ENCODE measurements at regions not wholly inside any gene's neighbourhood (a gene's known extent, or its start where the extent isn't known, plus 50 kb on each side); places are given as distances from the start of the nearest gene placed in this dataset.

- DNase-seq (ENCODE audit: insufficient read length), result no peak
- TF ChIP-seq TAF1 (IDR thresholded peaks at IDR 0.05; ENCODE audit: borderline replicate concordance, low read depth, low read length) (no peak), POLR2AphosphoS5 (IDR thresholded peaks at IDR 0.05; ENCODE audit: low read depth, low read length) (no peak), POLR2A (IDR thresholded peaks at IDR 0.05; ENCODE audit: low read depth, low read length) (no peak)
- FAIRE-seq, result no peak
Observed at GRCh38 chr7:97381815-97382554, 264.5 kb downstream of the SDHAF3 start.

GRCh38 chr7:97390052-97390451, 272.6 kb downstream of the SDHAF3 start:
- no peak for FAIRE-seq
- DNase-seq (ENCODE audit: insufficient read length), result no peak
- TF ChIP-seq POLR2AphosphoS5 (IDR thresholded peaks at IDR 0.05; ENCODE audit: low read depth, low read length) (no peak), TAF1 (IDR thresholded peaks at IDR 0.05; ENCODE audit: borderline replicate concordance, low read depth, low read length) (no peak), POLR2A (IDR thresholded peaks at IDR 0.05; ENCODE audit: low read depth, low read length) (no peak)

- no peak for FAIRE-seq
- no peak for DNase-seq (ENCODE audit: insufficient read length)
- TF ChIP-seq TAF1 (IDR thresholded peaks at IDR 0.05; ENCODE audit: borderline replicate concordance, low read depth, low read length) (no peak), POLR2A (IDR thresholded peaks at IDR 0.05; ENCODE audit: low read depth, low read length) (no peak)
Observed at GRCh38 chr7:97390915-97391593, 273.6 kb downstream of the SDHAF3 start.

GRCh38 chr7:97401398-97401797, 283.9 kb downstream of the SDHAF3 start:
- TF ChIP-seq POLR2A (IDR thresholded peaks at IDR 0.05; ENCODE audit: low read depth, low read length), result no peak
- TF ChIP-seq POLR2AphosphoS5 (IDR thresholded peaks at IDR 0.05; ENCODE audit: low read depth, low read length), result no peak
- no peak for TF ChIP-seq TAF1 (IDR thresholded peaks at IDR 0.05; ENCODE audit: borderline replicate concordance, low read depth, low read length)
- DNase-seq (ENCODE audit: insufficient read length) (no peak), FAIRE-seq (no peak)

GRCh38 chr7:97405835-97406234, 288.3 kb downstream of the SDHAF3 start:
- FAIRE-seq (no peak), DNase-seq (ENCODE audit: insufficient read length) (no peak)
- TF ChIP-seq POLR2A (IDR thresholded peaks at IDR 0.05; ENCODE audit: low read depth, low read length), result no peak
- no peak for TF ChIP-seq TAF1 (IDR thresholded peaks at IDR 0.05; ENCODE audit: borderline replicate concordance, low read depth, low read length)
- TF ChIP-seq POLR2AphosphoS5 (IDR thresholded peaks at IDR 0.05; ENCODE audit: low read depth, low read length), result no peak

- FAIRE-seq (no peak), DNase-seq (ENCODE audit: insufficient read length) (no peak)
- TF ChIP-seq TAF1 (IDR thresholded peaks at IDR 0.05; ENCODE audit: borderline replicate concordance, low read depth, low read length) (no peak), POLR2A (IDR thresholded peaks at IDR 0.05; ENCODE audit: low read depth, low read length) (no peak), POLR2AphosphoS5 (IDR thresholded peaks at IDR 0.05; ENCODE audit: low read depth, low read length) (no peak)
Observed at GRCh38 chr7:97407106-97407505, 289.6 kb downstream of the SDHAF3 start.

- no peak for TF ChIP-seq POLR2A (IDR thresholded peaks at IDR 0.05; ENCODE audit: low read depth, low read length)
- no peak for TF ChIP-seq TAF1 (IDR thresholded peaks at IDR 0.05; ENCODE audit: borderline replicate concordance, low read depth, low read length)
- no peak for TF ChIP-seq POLR2AphosphoS5 (IDR thresholded peaks at IDR 0.05; ENCODE audit: low read depth, low read length)
- FAIRE-seq (no peak), DNase-seq (ENCODE audit: insufficient read length) (no peak)
Observed at GRCh38 chr7:97409346-97409745, 291.8 kb downstream of the SDHAF3 start.

- no peak for DNase-seq (ENCODE audit: insufficient read length)
- FAIRE-seq, result no peak
- TF ChIP-seq TAF1 (IDR thresholded peaks at IDR 0.05; ENCODE audit: borderline replicate concordance, low read depth, low read length) (no peak), POLR2A (IDR thresholded peaks at IDR 0.05; ENCODE audit: low read depth, low read length) (no peak), POLR2AphosphoS5 (IDR thresholded peaks at IDR 0.05; ENCODE audit: low read depth, low read length) (no peak)
Observed at GRCh38 chr7:97418312-97418711, 300.8 kb downstream of the SDHAF3 start.

- TF ChIP-seq TAF1 (IDR thresholded peaks at IDR 0.05; ENCODE audit: borderline replicate concordance, low read depth, low read length) (no peak), POLR2AphosphoS5 (IDR thresholded peaks at IDR 0.05; ENCODE audit: low read depth, low read length) (no peak), POLR2A (IDR thresholded peaks at IDR 0.05; ENCODE audit: low read depth, low read length) (no peak)
- no peak for FAIRE-seq
- DNase-seq (ENCODE audit: insufficient read length), result no peak
Observed at GRCh38 chr7:97419898-97420297, 302.4 kb downstream of the SDHAF3 start.

- DNase-seq (ENCODE audit: insufficient read length) (no peak), FAIRE-seq (no peak)
- TF ChIP-seq TAF1 (IDR thresholded peaks at IDR 0.05; ENCODE audit: borderline replicate concordance, low read depth, low read length), result no peak
- TF ChIP-seq POLR2AphosphoS5 (IDR thresholded peaks at IDR 0.05; ENCODE audit: low read depth, low read length), result no peak
- TF ChIP-seq POLR2A (IDR thresholded peaks at IDR 0.05; ENCODE audit: low read depth, low read length), result no peak
Observed at GRCh38 chr7:97421307-97421930, 303.9 kb downstream of the SDHAF3 start.

- TF ChIP-seq TAF1 (IDR thresholded peaks at IDR 0.05; ENCODE audit: borderline replicate concordance, low read depth, low read length) (no peak), POLR2AphosphoS5 (IDR thresholded peaks at IDR 0.05; ENCODE audit: low read depth, low read length) (no peak), POLR2A (IDR thresholded peaks at IDR 0.05; ENCODE audit: low read depth, low read length) (no peak)
- DNase-seq (ENCODE audit: insufficient read length) (no peak), FAIRE-seq (no peak)
Observed at GRCh38 chr7:97422046-97422445, 304.5 kb downstream of the SDHAF3 start.

Measured in GM12892 (cell line).